HEK293 (cell line): ENCODE measurements at regions not wholly inside any gene's neighbourhood (a gene's known extent, or its start where the extent isn't known, plus 50 kb on each side); places are given as distances from the start of the nearest gene placed in this dataset.

ENCODE experiments used
- KLF1 ChIP-seq: fragments of 450-650 bp; formaldehyde crosslinking; IDR thresholded peaks from 2 replicates; pipeline ENCODE4 v1.5.1; 2016; ENCODE audit warnings: missing biosample characterization, missing genetic modification characterization
- PRDM10 ChIP-seq: fragments of 450-650 bp; formaldehyde crosslinking; IDR thresholded peaks from 2 replicates; pipeline ENCODE4 v1.5.1; 2016; ENCODE audit warnings: missing biosample characterization, missing genetic modification characterization
- SETDB1 ChIP-seq: IDR thresholded peaks from one replicate; pipeline ENCODE4 v1.6.1; 2017; ENCODE audit warnings: mild to moderate bottlenecking, low read length, moderate library complexity, mixed read lengths; ENCODE audit not compliant: insufficient read length
- YY1 ChIP-seq: fragments of 450-650 bp; formaldehyde crosslinking; IDR thresholded peaks from 2 replicates; pipeline ENCODE4 v1.5.1; 2018; ENCODE audit warnings: missing biosample characterization, missing genetic modification characterization
- ZBTB7A ChIP-seq: fragments of 450-650 bp; formaldehyde crosslinking; IDR thresholded peaks from 2 replicates; pipeline ENCODE4 v1.5.1; 2016; ENCODE audit warnings: low read depth, missing biosample characterization, missing genetic modification characterization
- ZBTB8A ChIP-seq: fragments of 450-650 bp; formaldehyde crosslinking; IDR thresholded peaks from 2 replicates; pipeline ENCODE4 v1.5.1; 2016; ENCODE audit warnings: missing biosample characterization, missing genetic modification characterization
- ZNF19 ChIP-seq: fragments of 450-650 bp; formaldehyde crosslinking; IDR thresholded peaks from 2 replicates; pipeline ENCODE4; 2016; ENCODE audit warnings: missing biosample characterization, missing genetic modification characterization, low read depth
- ZNF274 ChIP-seq, 2 experiments: fragments of 200-500 bp in 1 of 2; fragments of 450-650 bp in 1 of 2; sonication (Bioruptor generic) in 1 of 2; formaldehyde crosslinking in 1 of 2; IDR thresholded peaks; 2 replicates each; pipeline versions ENCODE4 v1.5.1 to v1.6.1; 2014 to 2016; ENCODE audit warnings: borderline replicate concordance in 1 of 2, inconsistent platforms in 1 of 2, low read length in 1 of 2, missing biosample characterization in 1 of 2, missing genetic modification characterization in 1 of 2
- ZNF398 ChIP-seq: fragments of 450-650 bp; formaldehyde crosslinking; IDR thresholded peaks from 2 replicates; pipeline ENCODE4 v1.5.1; 2017; ENCODE audit warnings: missing biosample characterization, missing genetic modification characterization
- ZNF549 ChIP-seq: fragments of 450-650 bp; IDR thresholded peaks from 2 replicates; pipeline ENCODE4 v1.5.1; 2018; ENCODE audit warnings: missing biosample characterization, missing genetic modification characterization, mild to moderate bottlenecking, inconsistent platforms, moderate library complexity
- ZNF629 ChIP-seq: fragments of 450-650 bp; formaldehyde crosslinking; IDR thresholded peaks from 2 replicates; pipeline ENCODE4 v1.5.1; 2017; ENCODE audit warnings: missing biosample characterization, missing genetic modification characterization
- ZNF76 ChIP-seq: fragments of 450-650 bp; formaldehyde crosslinking; IDR thresholded peaks from 2 replicates; pipeline ENCODE4; 2016; ENCODE audit warnings: low read depth, missing biosample characterization, missing genetic modification characterization, borderline replicate concordance
- TF ChIP-seq, protein P1 (sequence below): fragments of 450-650 bp; formaldehyde crosslinking; IDR thresholded peaks from 2 replicates; pipeline ENCODE4 v1.5.1; 2016; ENCODE audit warnings: missing biosample characterization, missing genetic modification characterization

DNA sequence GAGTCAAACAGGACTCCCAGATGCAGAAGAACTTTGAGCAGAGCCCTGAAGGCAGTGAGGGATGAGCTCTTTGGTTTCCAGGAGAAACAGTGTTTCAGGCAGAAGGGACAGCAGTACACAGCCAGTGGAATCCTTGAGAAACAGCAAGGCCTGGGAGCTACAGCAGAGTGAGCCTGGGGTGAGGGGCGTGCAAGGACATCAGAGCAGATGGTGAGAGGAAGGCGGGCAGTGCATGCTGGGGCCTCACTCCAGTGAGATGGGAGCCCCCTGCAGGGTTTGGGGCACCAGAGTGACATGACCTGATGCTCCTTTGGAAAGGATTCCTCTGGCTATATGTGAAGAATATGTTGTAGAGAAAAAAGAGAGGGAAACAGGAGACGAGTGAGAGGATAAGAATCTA is 98.1 kb upstream of the EGFL6 start:
- TF ChIP-seq PRDM10 (tag by site-specific recombination) (no peak), KLF1 (tag by site-specific recombination) (no peak), ZNF274 (IDR thresholded peaks at IDR 0.05; ENCODE audit: low read length) (no peak), ZNF274 (tag by site-specific recombination; IDR thresholded peaks at IDR 0.05; ENCODE audit: borderline replicate concordance) (no peak), ZBTB7A (tag by site-specific recombination) (no peak), ZNF629 (tag by site-specific recombination) (no peak), ZBTB8A (tag by site-specific recombination) (no peak), ZNF398 (tag by site-specific recombination) (no peak), YY1 (tag by site-specific recombination) (no peak), ZNF76 (no peak), SETDB1 (no peak), ZNF549 (no peak), ZNF19 (no peak)
- TF ChIP-seq, protein P1, sequence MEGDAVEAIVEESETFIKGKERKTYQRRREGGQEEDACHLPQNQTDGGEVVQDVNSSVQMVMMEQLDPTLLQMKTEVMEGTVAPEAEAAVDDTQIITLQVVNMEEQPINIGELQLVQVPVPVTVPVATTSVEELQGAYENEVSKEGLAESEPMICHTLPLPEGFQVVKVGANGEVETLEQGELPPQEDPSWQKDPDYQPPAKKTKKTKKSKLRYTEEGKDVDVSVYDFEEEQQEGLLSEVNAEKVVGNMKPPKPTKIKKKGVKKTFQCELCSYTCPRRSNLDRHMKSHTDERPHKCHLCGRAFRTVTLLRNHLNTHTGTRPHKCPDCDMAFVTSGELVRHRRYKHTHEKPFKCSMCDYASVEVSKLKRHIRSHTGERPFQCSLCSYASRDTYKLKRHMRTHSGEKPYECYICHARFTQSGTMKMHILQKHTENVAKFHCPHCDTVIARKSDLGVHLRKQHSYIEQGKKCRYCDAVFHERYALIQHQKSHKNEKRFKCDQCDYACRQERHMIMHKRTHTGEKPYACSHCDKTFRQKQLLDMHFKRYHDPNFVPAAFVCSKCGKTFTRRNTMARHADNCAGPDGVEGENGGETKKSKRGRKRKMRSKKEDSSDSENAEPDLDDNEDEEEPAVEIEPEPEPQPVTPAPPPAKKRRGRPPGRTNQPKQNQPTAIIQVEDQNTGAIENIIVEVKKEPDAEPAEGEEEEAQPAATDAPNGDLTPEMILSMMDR = no peak
